NT2/D1 (cell line): ENCODE measurements at regions not wholly inside any gene's neighbourhood (a gene's known extent, or its start where the extent isn't known, plus 50 kb on each side); places are given as distances from the start of the nearest gene placed in this dataset.

Source experiments
- DNase-seq: peaks from one replicate; pipeline ENCODE4 v3.0.0-alpha.2; 2011; ENCODE audit warnings: low read depth, low spot score
- H3K27me3 ChIP-seq: 2 replicates; pipeline ENCODE4 v1.6.0; 2011; ENCODE audit warnings: mild to moderate bottlenecking; ENCODE audit not compliant: insufficient read length, insufficient read depth
- H3K36me3 ChIP-seq: 2 replicates; pipeline ENCODE4 v1.6.1; 2011; ENCODE audit warnings: mild to moderate bottlenecking, low read length, mixed read lengths; ENCODE audit not compliant: insufficient read depth, insufficient read length
- H3K4me1 ChIP-seq: 2 replicates; pipeline ENCODE4 v1.5.1; 2011; ENCODE audit not compliant: insufficient read depth, insufficient read length
- H3K4me3 ChIP-seq: 2 replicates; pipeline ENCODE4 v1.5.1; 2011; ENCODE audit warnings: low read depth; ENCODE audit not compliant: insufficient read length
- H3K9ac ChIP-seq: 2 replicates; pipeline ENCODE4 v1.6.0; 2011; ENCODE audit warnings: low read depth; ENCODE audit not compliant: insufficient read length
- H3K9me3 ChIP-seq: 2 replicates; pipeline ENCODE4 v1.5.1; 2011; ENCODE audit warnings: mild to moderate bottlenecking, low read length; ENCODE audit not compliant: insufficient read depth
- SUZ12 ChIP-seq: IDR thresholded peaks from 2 replicates; pipeline ENCODE4 v1.6.1; 2011; ENCODE audit not compliant: insufficient read length, insufficient read depth; ENCODE audit errors: extremely low read depth
- YY1 ChIP-seq: IDR thresholded peaks from 2 replicates; pipeline ENCODE4 v1.6.1; 2011; ENCODE audit not compliant: insufficient read length, insufficient read depth
- ZNF274 ChIP-seq: IDR thresholded peaks from 2 replicates; pipeline ENCODE4 v1.6.1; 2011; ENCODE audit warnings: mild to moderate bottlenecking, low read depth, low read length

GRCh38 chr3:107870096-107870495 lies 220.7 kb downstream of the CD47 start:
- Histone ChIP-seq H3K4me1 (no peaks in the 10 kb centered on the region), H3K36me3 (no peaks in the 10 kb centered on the region), H3K27me3 (no peaks in the 10 kb centered on the region), H3K4me3 (no peak overlapping the region), H3K9ac (no peak overlapping the region), H3K9me3 (peaks cover 11% of the 10 kb centered on the region)
- TF ChIP-seq SUZ12, result no peak
- no peak for TF ChIP-seq YY1
- TF ChIP-seq ZNF274, result no peak
- no peak for DNase-seq

GRCh38 chr3:107868449-107868848 lies 222.4 kb downstream of the CD47 start:
- Histone ChIP-seq H3K36me3 (no peaks in the 10 kb centered on the region), H3K27me3 (no peaks in the 10 kb centered on the region), H3K9me3 (peaks cover 11% of the 10 kb centered on the region), H3K4me3 (no peak overlapping the region), H3K9ac (no peak overlapping the region), H3K4me1 (no peaks in the 10 kb centered on the region)
- no peak for DNase-seq
- TF ChIP-seq ZNF274 (no peak), SUZ12 (no peak), YY1 (no peak)

GRCh38 chr3:107861904-107862303 lies 228.9 kb downstream of the CD47 start:
- H3K9me3 ChIP-seq, result no peaks in the 10 kb centered on the region
- no peaks in the 10 kb centered on the region for H3K36me3 ChIP-seq
- H3K4me3 ChIP-seq, result no peak overlapping the region
- H3K9ac ChIP-seq, result no peak overlapping the region
- TF ChIP-seq SUZ12, result no peak
- no peak for TF ChIP-seq YY1
- no peak for TF ChIP-seq ZNF274
- no peak for DNase-seq
- no peaks in the 10 kb centered on the region for H3K4me1 ChIP-seq
- no peaks in the 10 kb centered on the region for H3K27me3 ChIP-seq

GRCh38 chr3:107861422-107861821 lies 229.4 kb downstream of the CD47 start:
- Histone ChIP-seq H3K4me1 (no peaks in the 10 kb centered on the region), H3K27me3 (no peaks in the 10 kb centered on the region), H3K4me3 (no peak overlapping the region), H3K36me3 (no peaks in the 10 kb centered on the region), H3K9ac (no peak overlapping the region), H3K9me3 (no peaks in the 10 kb centered on the region)
- TF ChIP-seq YY1 (no peak), ZNF274 (no peak), SUZ12 (no peak)
- DNase-seq, result no peak
